ENCODE measurements at regions not wholly inside any gene's neighbourhood (a gene's known extent, or its start where the extent isn't known, plus 50 kb on each side); places are given as distances from the start of the nearest gene placed in this dataset.

DNA sequence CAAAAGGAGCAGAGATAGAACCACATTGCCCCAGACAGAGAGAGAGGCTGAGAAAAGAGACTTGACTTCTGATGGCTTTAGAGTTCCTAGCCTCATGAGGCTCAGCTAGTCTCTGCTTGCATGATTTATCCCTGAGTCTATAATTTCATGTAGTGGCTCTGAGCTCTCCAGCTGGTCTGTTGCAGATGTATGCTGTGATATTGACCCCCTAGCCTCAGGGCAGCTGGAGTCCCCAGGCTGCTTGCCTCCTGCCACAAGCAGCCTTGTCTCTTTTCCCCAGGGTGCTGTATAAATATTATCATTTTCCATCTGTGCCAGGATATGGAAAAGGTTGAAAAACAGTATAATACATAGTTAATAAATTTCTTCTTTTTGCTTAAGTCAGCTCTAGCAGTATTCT, 467.6 kb upstream of the CWC22 start:
- Histone ChIP-seq H3K36me3 (replicated peaks) (no peaks in the 10 kb centered on the region), H3K4me3 (ENCODE audit: low read depth, low read length) (no peak overlapping the region), H3K27ac (no peak overlapping the region), H3K27me3 (replicated peaks) (no peaks in the 10 kb centered on the region)
- TF ChIP-seq, protein P1, sequence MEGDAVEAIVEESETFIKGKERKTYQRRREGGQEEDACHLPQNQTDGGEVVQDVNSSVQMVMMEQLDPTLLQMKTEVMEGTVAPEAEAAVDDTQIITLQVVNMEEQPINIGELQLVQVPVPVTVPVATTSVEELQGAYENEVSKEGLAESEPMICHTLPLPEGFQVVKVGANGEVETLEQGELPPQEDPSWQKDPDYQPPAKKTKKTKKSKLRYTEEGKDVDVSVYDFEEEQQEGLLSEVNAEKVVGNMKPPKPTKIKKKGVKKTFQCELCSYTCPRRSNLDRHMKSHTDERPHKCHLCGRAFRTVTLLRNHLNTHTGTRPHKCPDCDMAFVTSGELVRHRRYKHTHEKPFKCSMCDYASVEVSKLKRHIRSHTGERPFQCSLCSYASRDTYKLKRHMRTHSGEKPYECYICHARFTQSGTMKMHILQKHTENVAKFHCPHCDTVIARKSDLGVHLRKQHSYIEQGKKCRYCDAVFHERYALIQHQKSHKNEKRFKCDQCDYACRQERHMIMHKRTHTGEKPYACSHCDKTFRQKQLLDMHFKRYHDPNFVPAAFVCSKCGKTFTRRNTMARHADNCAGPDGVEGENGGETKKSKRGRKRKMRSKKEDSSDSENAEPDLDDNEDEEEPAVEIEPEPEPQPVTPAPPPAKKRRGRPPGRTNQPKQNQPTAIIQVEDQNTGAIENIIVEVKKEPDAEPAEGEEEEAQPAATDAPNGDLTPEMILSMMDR (IDR thresholded peaks at IDR 0.05; ENCODE audit: low read depth, low read length, missing control alignments), result no peak
- in situ Hi-C loops (cut with HindIII; ENCODE audit: low pct_ligation_motif_present, low sequenced_read_pairs), result no loop called here
- DNase-seq, result no peak

DNA sequence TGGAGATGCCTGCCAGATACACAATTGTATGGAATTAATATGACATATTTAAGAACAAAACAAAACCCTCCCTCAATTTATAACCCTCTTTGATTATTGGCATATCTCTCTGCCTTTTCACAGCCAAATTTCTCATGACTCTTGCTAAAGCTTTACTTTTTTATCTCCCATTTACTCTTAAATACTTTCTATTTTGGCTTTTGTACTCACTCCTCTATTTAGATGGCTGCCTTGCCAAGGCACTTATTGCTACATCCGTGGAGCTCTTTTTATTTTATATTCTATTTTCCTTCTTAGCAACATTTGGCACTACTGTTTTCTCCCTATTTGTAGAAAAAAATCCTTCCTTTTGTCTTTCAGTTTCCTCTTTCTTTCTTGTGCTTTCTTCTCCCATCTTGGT, 466.4 kb upstream of the CWC22 start:
- no peak for DNase-seq
- Histone ChIP-seq H3K36me3 (replicated peaks) (no peaks in the 10 kb centered on the region), H3K4me3 (ENCODE audit: low read depth, low read length) (no peak overlapping the region), H3K27ac (no peak overlapping the region), H3K27me3 (replicated peaks) (no peaks in the 10 kb centered on the region)
- TF ChIP-seq, protein P1 (IDR thresholded peaks at IDR 0.05; ENCODE audit: low read depth, low read length, missing control alignments), result no peak
- in situ Hi-C loops (cut with HindIII; ENCODE audit: low pct_ligation_motif_present, low sequenced_read_pairs), result no loop called here

DNA sequence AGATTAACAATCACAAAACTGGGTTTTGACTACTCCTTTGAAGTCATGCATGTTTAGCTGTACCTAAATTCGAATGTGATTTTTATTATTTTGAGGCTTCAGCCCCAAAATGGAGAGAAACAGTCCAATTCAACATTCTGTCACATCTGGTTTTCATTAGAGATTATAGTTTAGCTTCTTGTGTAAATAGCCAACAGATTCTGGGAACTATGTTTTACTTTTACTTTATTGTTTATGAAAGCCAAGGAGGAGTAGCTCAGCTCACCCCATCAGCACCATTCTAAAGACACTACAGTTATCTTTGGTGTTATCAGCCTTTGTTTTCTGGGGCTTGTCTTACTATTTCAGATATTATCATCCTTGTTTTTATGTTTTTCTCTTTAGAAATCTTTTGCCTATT, 465.0 kb upstream of the CWC22 start:
- Histone ChIP-seq H3K27me3 (replicated peaks) (no peaks in the 10 kb centered on the region), H3K36me3 (replicated peaks) (no peaks in the 10 kb centered on the region), H3K4me3 (ENCODE audit: low read depth, low read length) (no peak overlapping the region), H3K27ac (no peak overlapping the region)
- in situ Hi-C loops (cut with HindIII; ENCODE audit: low pct_ligation_motif_present, low sequenced_read_pairs), result no loop called here
- TF ChIP-seq, protein P1 (IDR thresholded peaks at IDR 0.05; ENCODE audit: low read depth, low read length, missing control alignments), result no peak
- no peak for DNase-seq

DNA sequence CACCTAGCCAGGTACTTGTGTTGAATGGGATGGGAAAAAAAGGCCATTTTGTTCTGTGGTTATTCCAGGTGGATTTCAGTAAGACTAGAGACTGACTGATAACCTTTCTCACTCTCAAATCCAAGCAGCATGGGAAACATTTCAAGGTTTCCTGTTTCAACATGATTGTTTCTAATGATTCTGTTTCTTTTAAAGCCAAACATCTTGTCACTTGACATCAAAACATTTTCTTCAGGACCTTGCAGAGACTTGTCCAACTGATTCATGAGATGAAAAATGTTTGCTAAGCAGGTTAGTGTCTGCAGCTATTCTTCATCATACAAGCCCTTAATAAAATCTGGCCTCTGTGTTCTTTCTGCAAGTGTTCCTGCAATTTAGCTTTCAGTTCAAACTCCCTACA, 456.5 kb upstream of the CWC22 start:
- Histone ChIP-seq H3K4me3 (ENCODE audit: low read depth, low read length) (no peak overlapping the region), H3K27me3 (replicated peaks) (no peaks in the 10 kb centered on the region), H3K27ac (no peak overlapping the region), H3K36me3 (replicated peaks) (no peaks in the 10 kb centered on the region)
- in situ Hi-C loops (cut with HindIII; ENCODE audit: low pct_ligation_motif_present, low sequenced_read_pairs), result no loop called here
- no peak for DNase-seq
- TF ChIP-seq, protein P1 (IDR thresholded peaks at IDR 0.05; ENCODE audit: low read depth, low read length, missing control alignments), result no peak

DNA sequence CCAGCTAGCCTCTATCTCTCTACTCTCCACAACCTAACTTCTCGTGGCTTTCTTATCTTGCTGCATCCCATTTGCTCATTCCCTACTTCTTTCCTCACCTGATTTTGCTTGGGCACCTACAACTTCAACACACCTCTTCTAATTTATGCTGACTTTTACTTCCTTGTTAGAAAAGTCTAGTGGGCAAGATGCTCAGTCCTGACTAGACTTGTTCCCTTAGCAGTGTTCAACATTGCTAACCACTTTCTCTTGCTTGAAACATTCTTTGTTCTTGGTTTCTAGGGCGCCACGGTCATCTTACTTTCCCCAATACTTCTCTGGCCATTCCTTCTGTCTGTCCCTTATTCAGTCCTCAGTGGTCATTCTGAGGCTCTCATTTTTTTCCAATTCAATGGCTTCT, 454.7 kb upstream of the CWC22 start:
- H3K36me3 ChIP-seq (replicated peaks), result no peaks in the 10 kb centered on the region
- in situ Hi-C loops (cut with HindIII; ENCODE audit: low pct_ligation_motif_present, low sequenced_read_pairs), result no loop called here
- no peak overlapping the region for H3K27ac ChIP-seq
- no peak overlapping the region for H3K4me3 ChIP-seq (ENCODE audit: low read depth, low read length)
- no peaks in the 10 kb centered on the region for H3K27me3 ChIP-seq (replicated peaks)
- TF ChIP-seq, protein P1 (IDR thresholded peaks at IDR 0.05; ENCODE audit: low read depth, low read length, missing control alignments), result no peak
- DNase-seq, result no peak

DNA sequence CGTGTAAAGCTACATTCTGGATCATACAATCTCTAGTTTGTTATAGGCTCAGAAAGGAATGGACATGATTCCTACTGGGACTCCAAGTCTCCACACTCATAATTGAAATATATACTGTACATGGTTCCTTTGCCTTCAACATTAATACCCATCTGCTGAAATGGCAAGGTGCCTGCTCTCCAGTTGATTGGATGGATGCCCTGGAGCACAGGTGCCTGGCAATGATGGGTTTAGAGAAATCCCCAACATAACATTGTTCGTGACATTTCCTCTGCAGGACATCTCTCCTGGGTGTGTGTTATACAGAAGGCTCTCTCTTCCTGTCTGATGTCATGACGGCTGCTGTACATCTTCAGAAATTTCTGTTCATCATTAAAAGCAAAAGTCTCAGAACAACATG, 449.7 kb upstream of the CWC22 start:
- no peaks in the 10 kb centered on the region for H3K36me3 ChIP-seq (replicated peaks)
- in situ Hi-C loops (cut with HindIII; ENCODE audit: low pct_ligation_motif_present, low sequenced_read_pairs), result no loop called here
- TF ChIP-seq, protein P1 (IDR thresholded peaks at IDR 0.05; ENCODE audit: low read depth, low read length, missing control alignments), result no peak
- no peaks in the 10 kb centered on the region for H3K27me3 ChIP-seq (replicated peaks)
- DNase-seq, result no peak
- no peak overlapping the region for H3K4me3 ChIP-seq (ENCODE audit: low read depth, low read length)
- no peak overlapping the region for H3K27ac ChIP-seq

Data from brain microvascular endothelial cell (primary cell).